AG09309 (cell line): ENCODE measurements at regions not wholly inside any gene's neighbourhood (a gene's known extent, or its start where the extent isn't known, plus 50 kb on each side); places are given as distances from the start of the nearest gene placed in this dataset.
A peak's percentile ranks its signal among the peaks of the same experiment; 100 is the strongest.

Experiments
- DNase-seq: peaks from one replicate; pipeline ENCODE4 v3.0.0-alpha.2; 2010; ENCODE audit warnings: low read depth
- H3K4me3 ChIP-seq: 2 replicates; pipeline ENCODE4 v1.5.1; 2011; ENCODE audit warnings: mild to moderate bottlenecking, low read depth, low read length, moderate library complexity; ENCODE audit not compliant: control insufficient read depth
- CTCF ChIP-seq: IDR thresholded peaks from 2 replicates; pipeline ENCODE4 v1.5.1; 2011; ENCODE audit warnings: mild to moderate bottlenecking, low read depth, low read length, inconsistent platforms; ENCODE audit not compliant: insufficient read depth, control insufficient read depth; ENCODE audit errors: missing control alignments

GRCh38 chrX:16431266-16431665 is 218.7 kb upstream of the S100G start:
- no peak overlapping the region for H3K4me3 ChIP-seq
- no peak for TF ChIP-seq CTCF
- no peak for DNase-seq

- no peak for DNase-seq
These were observed 216.9 kb upstream of the S100G start for GRCh38 chrX:16433021-16433420.

GRCh38 chrX:16435399-16435986 is 214.5 kb upstream of the S100G start:
- H3K4me3 ChIP-seq: no peak overlapping the region
- no peak for TF ChIP-seq CTCF
- no peak for DNase-seq

More at GRCh38 chrX:16433021-16433420, 216.9 kb upstream of the S100G start:
- no peak for TF ChIP-seq CTCF
- H3K4me3 ChIP-seq: no peak overlapping the region

DNA sequence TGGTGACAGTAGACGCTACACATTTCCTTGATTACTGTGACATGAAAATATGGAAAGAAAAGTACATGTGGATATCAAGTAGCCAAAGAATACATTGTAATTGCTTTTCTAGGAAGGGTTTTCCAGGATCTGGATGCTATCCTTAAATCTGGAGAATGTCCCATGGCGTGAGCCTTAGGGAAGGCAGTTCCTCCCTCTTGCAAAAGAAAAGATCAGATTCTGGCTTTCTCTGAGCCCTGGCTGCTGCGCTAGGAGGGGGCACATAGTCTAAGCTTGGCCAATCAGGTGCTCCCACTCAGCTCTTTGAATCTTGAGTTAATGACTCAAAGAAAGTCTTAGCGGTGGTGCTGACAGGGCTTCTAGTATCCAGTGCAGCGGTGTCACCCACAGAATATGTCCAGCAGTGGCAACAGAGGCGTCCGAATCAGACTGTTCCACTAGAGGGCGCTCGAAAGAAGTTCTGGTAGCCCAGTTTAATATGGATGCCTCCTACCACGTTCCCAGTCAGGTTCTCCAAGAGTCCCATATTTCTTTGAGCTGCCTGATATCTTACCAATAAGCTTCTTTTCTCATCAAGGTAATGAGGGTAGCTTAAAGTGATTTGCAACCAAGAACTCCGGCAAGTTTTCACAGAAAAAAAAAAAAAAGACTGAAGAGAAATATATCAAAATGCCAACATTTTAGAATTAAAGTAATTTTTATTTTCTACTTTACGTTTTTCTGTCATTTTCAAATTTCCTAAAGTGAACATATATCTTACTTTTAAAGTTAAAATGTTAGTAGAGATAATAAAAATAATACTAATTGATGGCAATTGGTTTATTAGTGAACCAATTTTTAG is 213.4 kb upstream of the S100G start:
- peak; percentile 79 for TF ChIP-seq CTCF
- DNase-seq: no peak
- H3K4me3 ChIP-seq: no peak overlapping the region

GRCh38 chrX:16440446-16440845 is 209.5 kb upstream of the S100G start:
- TF ChIP-seq CTCF: no peak
- DNase-seq: no peak
- H3K4me3 ChIP-seq: no peak overlapping the region

GRCh38 chrX:16444353-16444752 is 205.6 kb upstream of the S100G start:
- no peak for TF ChIP-seq CTCF
- no peak overlapping the region for H3K4me3 ChIP-seq
- no peak for DNase-seq
